NCI-H526 treated with DMSO at 0.1 percent for 48 hours (cell line): ENCODE measurements at regions not wholly inside any gene's neighbourhood (a gene's known extent, or its start where the extent isn't known, plus 50 kb on each side); places are given as distances from the start of the nearest gene placed in this dataset.

Experiments used
- DNase-seq: peaks from one replicate; lab custom pipeline; 2025; lab: John Stamatoyannopoulos, UW

DNA sequence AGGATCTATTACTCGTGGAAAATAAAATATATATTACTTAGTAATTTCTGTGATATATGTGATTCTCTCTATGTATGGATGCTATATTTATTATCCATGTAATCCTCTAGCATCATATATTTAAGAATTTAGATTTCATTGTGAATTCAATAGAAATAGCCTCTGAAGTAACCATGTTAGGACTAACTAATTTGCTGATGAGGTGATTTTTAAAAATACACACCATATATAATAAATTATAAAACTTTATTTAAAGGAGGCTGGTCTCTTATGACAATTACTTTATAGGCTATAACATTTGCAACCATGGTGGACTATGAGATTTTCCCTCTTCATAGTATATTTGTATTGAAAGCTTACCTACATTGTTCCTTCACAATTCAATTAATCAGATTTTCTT, 424.9 kb upstream of the MGAT4C start:
- no peak for DNase-seq

DNA sequence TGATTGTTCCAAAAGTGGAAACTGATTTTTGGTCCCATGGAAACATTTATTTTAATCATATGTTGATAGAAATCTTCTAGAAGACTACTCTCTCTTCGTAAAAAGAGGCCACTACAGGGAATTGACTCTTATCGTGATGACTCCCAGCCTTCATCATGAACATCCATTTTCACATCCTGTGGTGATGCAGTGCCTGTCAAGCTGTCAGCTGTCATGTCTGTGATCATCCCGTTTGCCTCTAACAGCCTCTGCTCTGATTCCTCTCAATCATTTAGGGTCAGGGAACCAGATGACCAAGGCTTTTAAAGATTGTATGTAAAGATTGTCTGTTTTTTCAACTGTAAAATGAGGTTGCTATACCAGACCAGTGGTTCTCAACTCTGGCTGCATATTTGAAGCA, 419.0 kb upstream of the MGAT4C start:
- DNase-seq, result no peak

DNA sequence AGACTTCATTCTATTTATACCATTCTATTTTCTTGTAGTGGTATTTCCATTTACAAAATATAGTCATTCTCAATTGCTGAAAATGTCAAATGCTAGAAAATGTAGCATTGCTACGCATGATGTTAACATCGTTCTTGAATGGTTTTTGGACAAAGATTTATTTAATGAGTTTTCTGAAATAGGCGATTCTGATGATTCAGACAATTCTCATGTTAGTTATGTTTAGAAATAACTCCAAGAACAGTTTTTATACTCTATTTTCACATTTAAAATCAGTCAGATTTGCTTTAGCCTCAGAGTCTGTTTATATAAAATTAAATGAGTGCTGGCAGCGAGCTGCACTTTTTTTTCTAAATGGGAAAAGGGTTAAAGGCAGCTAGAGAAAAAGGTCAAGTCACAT, 414.8 kb upstream of the MGAT4C start:
- DNase-seq, result no peak

DNA sequence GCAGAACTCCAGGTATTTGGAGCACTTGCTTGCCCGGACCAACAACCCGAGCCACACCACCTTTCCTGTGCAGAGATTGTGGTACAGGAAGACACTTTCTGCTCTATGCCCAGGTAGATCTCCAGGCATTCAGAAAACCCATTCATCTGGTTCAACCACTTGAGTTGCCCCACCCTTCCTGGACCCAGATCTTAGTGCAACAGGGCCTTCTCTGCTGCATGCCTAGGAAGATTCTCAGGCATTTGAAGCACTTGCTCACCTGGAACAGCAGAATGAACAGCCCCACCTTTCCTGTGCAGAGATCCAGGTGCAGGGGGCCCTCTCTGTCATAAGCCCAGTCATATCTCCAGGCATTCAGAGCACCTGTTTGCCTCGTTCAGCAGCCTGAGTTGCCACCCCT, 412.8 kb upstream of the MGAT4C start:
- DNase-seq, result no peak

DNA sequence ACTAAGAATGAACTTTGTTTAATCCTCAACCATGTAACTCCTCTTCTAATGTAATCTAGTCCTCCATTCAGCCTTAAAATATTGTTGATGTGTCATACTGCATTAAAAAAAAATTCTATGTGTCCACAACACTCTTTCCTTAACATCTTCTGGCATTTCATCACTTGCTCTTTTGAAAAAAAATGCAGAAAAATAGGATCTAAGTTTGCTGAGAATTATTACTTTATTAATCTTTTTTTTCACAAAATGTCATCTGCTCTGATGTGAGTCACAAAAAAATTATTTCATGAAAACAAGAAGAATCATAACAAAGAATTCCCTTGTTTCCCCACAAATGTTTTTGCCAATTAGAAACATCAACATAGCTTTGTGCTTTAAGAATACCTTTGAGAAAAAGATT, 410.1 kb upstream of the MGAT4C start:
- no peak for DNase-seq

DNA sequence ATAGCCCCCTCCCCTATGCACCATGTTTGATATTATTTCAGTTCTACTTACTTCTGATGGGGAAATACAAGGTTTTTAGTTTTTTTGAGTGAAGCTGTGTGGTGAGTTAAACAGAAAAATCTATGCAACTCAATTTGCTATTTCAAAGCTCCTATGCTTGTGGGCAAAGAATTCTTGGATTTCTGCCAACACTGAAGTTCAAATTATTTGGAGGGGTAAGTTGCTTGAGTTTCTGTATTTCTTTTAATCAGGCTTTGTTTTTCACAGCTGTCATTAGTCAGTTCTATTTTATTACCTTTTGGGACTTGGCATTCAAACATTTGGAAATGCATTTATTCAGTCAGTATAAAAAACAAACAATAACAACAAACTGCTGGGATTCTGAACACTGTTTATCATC, 407.5 kb upstream of the MGAT4C start:
- no peak for DNase-seq

DNA sequence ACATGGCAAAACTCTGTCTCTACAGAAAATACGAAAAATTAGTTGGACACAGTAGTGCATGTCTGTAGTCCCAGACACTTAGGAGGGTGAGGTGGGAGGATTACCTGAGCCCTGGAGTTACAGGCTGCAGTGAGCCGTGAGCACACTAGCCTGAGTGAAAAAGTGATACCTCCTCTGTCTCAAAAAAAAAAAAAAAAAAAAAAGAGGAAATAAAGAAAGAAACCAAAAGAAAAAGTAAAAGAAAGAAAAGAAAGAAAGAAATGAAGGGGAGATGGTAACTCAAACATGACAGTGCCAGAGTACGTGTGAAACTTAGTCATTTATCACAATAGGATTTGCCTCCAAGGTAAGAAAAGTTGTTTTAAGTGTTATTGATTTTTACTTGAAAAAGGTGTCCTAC, 407.0 kb upstream of the MGAT4C start:
- DNase-seq, result no peak

DNA sequence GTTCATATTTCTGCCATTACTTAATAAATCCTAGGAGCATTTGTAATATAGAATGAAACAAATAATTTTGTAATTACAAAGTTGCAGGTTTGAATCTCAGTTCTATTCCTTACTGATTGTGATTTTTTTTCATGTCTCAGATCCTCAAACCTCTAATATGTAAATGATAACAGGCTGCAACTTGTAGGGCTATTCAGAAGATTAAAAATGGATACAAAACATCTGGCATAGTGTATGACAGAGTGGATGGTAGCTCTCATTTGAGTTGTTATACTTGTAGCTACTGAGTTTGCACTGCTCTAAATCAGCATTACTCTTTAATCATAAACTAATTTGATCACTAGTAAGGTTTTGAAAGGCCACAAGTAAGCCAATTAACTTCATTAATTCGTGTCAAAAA, 406.3 kb upstream of the MGAT4C start:
- DNase-seq, result no peak

DNA sequence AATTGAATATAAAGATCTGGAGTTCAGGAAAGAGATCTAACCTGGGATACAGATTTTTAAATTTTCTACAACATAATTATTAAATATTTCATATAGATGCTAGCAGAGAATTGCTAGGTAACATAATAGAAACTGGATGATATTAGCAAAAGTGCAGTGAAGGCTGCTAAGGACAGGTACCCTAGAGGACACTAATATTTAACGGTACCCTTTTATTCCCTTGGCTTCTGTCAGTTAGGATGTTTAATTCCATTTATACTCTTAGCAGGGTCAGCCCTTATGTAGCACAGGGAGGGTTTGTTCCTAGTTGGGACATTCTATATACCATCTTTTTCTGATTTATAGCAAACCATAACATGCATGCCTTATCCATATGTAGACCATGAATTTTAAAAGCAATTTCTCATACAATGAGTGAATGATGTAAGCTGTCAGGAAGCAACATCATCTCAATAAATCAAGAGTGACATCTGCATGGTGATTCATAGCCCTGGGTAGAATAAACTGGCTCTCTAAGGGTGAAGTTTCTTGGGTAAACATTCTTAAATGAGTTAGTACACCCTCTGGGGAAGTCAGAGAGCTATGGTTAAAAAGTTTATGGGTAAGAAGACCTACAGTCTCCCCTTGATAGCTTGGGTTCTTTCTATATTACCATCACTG, 404.4 kb upstream of the MGAT4C start:
- DNase-seq, result no peak

DNA sequence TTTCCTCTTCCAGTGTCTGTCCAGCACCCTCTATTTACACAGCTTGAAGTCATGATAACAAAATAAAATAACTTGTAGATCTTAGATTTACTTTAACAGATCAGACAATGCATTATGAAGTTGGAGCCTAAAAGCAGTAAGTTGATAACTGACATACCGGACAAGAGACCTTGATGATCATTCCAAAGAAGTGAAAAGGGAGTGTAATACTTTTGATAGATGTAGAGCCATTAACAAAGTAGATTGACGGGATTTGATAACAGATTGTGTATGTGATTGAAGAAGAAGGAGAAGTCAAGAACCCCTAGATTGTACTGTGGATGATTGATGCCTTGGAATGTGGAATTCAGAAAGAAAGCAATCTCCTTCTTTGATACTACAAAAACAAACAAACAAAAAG, 403.8 kb upstream of the MGAT4C start:
- DNase-seq, result no peak

DNA sequence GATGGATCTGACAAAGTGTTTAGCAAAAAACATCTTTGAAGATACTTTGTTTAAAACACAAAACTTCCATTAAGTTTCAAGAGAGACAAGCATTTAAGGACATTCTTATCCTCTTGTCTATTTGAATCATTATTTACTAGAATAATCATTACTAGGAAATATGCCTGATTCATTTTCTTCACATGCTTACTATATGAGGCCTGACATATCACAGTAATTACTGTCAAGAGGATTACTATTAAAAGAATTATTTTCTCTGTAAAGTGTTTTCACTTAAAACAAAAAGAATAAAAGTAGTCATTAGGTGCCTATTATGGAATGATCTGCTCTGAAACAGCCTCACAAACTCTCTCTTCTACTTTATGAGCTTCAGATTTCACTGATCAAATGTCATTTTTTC, 402.1 kb upstream of the MGAT4C start:
- no peak for DNase-seq

DNA sequence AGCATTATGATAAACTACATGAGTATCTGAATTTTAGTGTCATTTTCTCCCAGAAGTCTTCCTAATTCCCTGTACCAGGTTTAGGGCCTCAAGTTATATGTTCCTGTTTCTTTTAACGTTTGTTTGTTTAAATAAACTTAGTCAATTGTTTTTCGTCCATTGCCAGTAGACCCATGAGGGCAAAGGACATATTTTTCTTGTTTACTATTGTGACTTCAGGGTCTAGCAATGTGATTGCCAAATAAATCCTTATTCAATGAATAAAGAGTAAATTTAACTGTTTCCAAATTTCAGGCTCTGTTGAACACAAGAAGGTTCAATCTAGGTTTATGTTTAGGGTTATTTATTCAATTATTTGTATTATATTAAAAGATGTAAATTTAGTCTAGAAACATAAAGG, 391.6 kb upstream of the MGAT4C start:
- no peak for DNase-seq

DNA sequence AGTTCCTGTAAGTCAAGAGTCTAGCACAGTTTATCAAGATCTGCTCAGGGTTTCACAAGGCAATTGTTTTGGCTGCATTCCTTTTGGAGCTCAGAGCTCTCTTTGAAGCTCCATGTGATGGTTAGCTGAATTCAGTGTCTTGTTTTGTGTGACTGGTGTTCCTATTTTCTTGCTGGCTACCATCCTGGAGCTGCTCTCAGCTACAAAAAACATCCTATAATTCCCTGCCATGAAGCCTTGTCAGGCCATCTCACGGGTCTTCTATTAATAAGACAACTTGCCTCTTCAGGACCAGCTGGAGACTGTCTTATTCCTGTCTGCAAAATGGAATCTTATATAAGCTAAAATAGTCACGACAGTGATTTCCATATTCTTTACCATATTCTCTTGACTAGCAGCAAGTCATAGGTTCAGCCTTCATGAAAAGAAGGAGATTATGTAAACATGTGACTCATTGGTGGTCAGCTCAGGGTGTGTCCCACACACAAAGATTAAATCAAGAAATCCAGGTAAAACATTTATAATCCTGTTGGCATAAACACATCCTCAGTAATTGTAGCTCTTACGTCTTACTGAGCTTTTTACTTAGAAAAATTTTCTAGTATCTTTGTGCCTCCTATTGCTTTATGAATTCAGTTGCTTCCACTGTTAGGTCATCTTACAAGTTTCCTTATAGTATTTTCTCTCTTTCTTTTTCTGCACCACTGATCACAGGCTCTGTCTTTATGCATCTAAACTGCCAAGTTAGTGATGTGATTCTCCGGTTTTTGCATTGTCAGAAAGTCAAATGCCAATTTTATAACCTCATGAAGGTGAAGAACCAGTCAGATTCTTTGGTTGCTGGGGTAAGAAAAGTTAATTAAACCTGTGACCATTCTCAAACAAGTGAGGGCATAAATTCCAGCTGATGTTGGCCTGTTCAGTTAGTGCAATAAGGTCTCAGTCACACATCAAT, 378.5 kb upstream of the MGAT4C start:
- no peak for DNase-seq

DNA sequence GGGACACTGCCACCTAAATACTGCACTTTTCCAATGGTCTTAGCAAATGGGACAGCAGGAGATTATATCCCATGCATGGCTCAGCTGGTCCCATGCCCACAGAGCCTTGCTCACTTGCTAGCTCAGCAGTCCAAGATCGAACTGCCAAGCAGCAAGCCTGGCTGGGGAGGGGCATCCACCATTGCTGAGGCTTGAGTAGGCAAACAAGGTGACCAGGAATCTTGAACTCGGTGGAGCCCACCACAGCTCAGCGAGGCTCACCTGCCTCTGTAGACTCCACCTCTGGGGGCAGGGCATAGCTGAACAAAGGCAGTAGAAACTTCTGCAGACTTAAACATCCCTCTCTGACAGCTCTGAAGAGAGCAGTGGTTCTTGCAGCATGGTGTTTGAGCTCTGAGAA, 370.8 kb upstream of the MGAT4C start:
- no peak for DNase-seq

DNA sequence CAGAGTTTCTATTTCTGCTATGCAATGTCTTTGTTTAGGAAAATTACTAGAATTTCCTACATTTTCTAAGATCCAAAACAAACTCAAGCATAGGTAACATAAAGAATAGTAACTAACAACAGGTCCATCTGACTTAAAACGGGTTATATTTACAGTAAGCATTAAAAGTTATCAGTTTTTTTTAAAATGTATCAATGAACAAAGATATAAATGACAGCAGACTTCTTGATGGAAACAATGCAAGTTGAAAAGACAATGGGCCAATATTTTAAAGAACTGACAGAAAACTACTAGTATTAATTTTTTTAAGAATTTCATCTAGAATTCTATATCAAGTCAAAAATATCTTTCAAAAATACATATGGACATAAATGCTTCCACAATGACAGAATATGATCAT, 367.1 kb upstream of the MGAT4C start:
- no peak for DNase-seq

DNA sequence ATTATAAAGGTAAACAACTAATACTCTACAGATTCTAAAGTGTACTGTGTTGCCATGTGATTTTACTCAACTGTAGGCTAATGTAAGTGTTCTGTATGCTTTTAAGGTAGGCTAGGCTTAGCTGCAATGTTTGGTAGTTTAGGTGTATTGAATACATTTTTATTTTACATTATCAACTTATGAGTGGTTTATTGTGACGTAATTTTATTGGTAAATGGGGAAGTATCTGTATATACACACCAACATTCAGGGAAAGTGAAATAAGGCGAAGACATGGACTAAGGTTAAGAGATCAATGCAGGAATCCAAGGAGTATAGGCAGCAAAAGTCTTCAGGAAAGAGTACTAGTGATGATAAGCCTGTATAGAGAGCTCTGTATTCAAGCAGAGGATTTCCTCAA, 365.8 kb upstream of the MGAT4C start:
- DNase-seq, result no peak

DNA sequence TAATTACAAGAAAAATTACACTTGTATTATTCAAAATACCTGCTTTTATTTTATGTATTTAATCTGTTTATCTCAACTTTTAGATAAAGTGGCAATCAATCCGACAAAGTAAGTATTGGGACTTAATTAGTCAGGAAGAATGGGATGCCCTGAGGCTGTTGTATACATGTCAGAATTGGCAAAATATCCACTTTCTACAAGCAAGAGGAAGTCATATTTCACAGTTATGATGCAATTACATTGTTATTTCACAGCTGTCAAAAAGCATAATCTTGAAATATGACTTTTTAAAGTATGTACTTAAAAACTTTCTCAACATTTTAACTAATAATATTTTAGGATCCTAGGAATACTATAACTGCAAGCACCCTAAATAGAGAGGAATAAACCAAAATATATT, 357.1 kb upstream of the MGAT4C start:
- no peak for DNase-seq

DNA sequence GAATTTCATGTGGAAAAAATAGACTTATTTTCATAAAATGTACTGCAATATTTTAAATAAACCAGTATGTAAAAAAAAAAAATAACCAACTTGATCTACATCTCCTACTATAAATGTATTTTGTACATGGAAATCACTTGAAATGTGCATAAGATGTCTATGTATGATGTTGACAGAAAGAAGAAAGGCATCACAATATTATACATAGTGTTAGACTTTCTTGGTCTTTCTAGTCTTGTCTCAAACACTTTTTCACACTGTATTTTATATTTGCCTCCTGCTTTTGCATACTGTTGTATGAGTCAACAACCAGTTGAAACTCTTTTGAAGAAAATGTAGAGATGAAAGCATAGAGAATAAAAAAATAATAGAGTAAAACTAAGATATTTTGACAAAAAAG, 352.4 kb upstream of the MGAT4C start:
- DNase-seq, result no peak

DNA sequence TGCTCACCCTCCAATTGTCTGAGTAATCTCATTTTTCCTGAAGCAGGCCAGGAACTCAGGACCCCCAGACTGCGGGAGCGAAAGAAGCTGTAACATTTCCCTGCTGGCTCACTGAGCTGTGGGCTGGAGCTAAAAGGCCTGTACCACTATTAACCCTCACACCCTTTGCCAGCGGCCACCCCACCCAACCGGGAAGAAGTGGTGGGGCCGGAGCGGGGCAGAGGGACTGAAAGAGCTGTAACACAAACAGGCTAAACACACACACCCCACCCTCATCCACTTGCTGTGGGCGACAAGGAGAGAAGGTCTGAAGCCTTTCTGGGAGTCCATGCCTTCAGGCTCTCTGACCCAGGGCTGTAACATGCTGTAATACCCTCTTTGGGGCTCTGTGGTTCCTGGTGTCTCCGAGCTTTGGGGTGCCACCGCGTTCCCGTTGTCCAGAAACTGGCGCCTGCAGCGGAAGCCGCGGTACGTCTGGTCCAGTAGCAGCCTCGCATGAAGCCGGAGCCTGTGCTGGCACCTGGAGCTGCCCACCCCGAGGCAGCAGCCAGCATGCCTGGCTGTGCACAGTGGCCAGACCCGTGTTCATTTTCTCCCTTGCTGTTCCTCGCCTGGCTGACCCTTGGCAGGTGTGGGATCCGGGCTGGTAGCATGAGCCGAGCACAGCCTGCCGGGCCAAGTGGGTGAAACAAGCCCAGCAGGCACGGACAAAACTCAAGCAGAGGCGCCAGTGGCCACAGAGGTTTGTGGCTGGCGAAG, 345.5 kb upstream of the MGAT4C start:
- DNase-seq, result no peak

DNA sequence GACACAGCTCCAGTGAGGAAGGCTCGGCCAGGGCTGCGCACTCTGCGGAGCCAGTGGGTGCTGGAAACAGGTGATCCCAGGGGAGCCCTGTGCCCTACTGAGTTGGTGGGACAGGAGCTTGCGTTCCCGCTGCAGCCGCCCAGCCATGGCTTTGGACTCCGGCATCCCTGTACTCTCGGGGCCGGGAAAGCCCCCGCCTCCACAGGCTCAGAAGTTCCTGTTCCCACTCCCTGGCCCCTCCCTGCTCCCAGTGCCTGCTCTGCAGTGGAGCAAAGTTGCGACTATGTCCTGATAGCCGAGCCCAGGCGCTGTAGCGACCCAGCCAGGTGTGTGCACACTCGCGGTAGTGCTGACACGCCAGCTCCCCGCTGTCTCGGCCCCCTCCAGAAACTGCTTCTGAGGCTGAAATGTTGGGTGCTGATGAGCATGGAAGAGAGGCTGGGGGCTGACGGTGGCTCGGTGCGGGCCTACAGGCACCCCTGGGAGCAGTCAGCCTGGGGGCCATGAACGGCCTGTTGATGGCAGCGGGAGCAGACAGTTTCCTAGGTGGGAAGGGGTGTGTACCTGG, 344.6 kb upstream of the MGAT4C start:
- DNase-seq, result no peak

DNA sequence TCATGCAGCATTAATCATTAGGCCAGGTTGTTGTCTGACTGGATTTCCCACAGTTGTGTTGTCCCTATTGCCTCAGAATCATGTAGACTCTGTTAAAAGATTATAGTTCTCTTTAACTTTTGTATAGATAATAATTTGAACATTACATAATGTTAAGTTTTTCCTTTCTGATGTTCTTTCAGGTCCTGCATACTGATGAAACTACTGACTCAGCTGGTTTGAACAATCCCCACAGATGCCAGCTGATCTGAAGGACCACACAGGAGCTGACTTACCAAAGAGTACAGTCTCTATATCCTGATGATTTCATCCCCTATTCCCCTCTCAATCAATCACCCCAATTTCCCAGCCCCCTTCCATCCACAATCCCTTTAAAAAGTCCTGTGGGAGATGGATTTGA, 341.2 kb upstream of the MGAT4C start:
- DNase-seq, result no peak

DNA sequence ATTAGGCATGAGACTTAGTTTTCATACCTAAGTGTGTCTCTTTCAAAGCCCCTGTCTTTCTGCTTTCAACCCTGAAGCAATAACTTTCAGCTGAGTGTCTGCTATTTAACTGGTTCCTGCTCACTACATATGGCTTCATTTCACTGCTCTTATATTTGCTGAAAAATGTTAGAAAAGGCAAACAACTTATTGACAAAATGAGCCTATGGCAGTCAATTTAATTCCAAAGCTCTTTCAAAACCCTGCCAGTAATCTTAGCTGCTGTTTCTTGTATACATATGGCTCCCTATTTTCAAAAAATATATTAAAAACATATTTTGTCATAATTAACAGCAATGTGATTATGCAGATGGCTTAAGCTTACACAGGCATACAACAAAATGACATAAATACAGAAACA, 334.1 kb upstream of the MGAT4C start:
- DNase-seq, result no peak

DNA sequence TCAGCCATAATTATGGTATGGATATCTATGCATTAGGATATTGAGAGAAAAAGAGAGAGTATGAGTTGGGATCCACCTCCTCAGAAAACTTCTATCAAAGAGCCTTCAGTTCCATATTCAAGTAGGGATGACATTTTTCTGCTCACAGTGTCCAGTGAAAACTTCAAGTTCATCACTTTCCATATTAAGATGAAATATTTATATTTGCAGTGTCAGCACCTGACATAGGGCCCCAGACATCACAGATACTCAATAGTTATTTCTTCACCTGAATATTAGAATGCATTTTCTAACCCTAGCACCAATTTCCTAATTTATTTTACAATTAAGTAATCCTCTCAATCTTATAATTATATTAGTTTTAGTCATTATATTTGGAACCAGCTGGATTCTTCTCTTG, 318.0 kb upstream of the MGAT4C start:
- DNase-seq, result no peak
